Embryonic facial prominence (tissue), 1 donor: ENCODE measurements at regions not wholly inside any gene's neighbourhood (a gene's known extent, or its start where the extent isn't known, plus 50 kb on each side); places are given as distances from the start of the nearest gene placed in this dataset.

Experiments
- DNase-seq: peaks from one replicate; pipeline ENCODE4 v3.0.0-alpha.2; 2016; ENCODE audit errors: extremely low spot score

DNA sequence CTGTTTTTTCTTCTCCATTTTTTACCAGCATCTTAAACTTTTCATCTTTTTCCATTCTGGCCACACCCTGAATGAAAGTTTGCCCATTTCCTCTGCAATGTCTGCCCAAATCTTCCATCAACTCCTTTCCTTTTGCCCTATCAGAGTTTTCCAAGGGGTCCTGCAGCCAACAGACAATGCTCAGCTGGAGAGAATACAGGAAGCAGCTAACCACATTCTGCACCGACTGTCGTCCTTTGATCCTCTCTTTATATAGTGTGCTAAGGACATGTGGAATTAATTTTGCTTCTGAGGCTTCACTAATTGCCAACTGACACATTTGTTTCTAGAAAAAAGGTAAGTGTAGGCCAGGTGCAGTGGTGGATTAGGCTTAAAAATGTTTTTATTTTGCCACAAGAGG, 50.5 kb upstream of the DLX2 start:
- DNase-seq, result no peak

DNA sequence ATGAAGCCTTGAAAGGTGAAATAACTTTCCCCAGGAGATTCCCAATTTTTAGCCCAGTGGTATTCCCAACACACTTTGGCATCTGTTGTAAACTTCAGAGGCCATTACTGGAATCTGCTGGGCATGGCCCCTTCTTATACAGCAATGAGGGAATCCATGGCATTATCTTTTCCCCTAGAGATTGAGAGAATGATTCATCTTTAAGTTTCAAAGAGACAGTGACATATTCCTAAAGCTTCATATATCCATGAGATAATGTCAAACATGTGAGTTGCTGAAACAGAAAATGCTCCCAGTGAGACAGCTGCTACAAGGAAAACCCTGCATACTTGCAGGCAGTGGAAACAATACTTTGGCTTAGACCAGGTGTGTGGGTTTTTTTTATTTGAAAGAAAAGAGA, 51.1 kb upstream of the DLX2 start:
- no peak for DNase-seq

DNA sequence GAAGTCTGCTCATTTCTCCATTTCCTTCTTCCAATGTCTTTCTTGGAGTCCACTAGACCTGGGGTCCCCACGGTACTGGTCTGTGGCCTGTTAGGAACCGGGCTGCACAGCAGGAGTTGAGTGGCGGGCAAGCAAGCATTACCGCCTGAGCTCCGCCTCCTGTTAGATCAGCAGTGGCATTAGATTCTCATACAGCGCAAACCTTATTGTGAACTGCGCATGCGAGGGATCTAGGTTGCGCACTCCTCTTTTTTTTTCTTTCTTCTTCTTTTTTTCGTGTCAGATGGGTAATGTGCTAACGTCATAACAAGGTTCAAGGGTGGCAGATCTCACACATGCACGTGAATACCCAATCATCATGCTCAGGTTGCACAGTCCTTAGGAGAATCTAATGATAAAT, 53.1 kb upstream of the DLX2 start:
- DNase-seq, result no peak

DNA sequence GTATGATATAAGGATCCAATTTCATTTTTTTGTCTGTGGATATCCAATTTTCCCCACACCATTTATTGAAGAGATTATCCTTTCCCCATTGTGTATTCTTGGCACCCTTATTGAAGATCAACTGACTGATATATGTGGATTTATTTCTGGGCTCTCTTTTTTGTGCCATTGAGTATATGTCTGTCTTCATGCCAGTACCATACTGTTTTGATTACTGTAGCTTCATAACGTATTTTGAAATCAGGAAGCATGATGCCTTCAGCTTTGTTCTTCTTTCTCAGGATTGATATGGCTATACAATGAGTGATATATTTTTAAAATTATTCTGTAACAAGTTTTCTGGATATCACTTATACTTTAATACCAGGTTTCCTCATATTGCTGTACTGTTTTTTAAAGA, 58.1 kb upstream of the DLX2 start:
- DNase-seq, result no peak

DNA sequence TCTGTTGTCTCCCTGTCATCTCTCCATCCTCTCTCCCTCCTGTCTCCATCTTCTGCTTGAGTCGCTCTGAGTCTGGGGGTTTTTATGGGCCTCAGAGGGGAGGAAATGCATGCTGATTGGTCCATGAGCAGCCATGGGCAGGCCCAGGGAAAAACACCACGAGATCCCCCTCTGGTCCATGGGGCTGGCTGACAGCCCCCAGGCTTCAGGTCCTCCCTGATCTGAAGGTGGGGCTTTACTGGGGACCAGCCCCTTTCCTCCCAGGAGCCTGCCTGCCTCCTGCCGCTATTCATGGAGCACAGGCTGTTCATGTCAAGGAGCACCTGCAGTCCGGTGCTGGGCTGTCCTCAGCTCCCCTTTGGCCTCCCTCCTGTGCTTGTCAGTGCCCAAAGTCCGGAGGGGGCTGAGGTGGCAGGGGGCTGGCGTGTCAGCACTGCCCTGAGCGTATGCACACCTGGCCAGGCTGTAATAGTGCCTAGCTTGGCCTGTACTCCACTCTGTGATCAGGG, 59.6 kb upstream of the DLX2 start:
- no peak for DNase-seq

DNA sequence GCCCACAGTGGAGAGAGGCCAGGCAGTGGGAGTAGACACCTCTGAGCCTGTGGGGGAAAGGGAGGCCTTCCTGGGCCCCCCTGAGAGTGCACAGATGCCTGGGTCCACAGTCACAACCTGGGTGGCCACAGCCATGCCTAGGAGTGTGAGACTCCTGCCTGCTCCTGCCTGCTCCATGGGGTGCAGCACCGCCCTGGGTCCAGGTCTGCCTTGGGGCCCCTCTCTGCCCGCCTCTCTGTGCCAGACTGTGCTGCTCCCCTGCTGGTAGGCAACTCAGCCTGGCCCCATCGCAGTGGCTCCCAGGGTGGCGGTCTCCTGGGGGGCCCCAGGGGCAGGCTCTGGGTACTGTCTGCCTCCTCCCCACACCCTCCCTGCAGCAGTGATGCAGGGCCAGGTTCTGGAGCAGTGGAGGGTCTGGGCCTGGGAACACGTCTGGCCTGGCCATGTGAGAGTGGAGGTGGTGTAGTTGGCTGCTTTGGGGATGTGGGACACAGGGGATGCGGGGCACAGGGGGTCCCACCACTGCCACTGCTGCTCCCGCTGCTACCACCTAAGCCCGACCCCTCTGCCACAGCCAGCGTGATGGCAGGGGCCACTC, 60.1 kb upstream of the DLX2 start:
- DNase-seq, result no peak

DNA sequence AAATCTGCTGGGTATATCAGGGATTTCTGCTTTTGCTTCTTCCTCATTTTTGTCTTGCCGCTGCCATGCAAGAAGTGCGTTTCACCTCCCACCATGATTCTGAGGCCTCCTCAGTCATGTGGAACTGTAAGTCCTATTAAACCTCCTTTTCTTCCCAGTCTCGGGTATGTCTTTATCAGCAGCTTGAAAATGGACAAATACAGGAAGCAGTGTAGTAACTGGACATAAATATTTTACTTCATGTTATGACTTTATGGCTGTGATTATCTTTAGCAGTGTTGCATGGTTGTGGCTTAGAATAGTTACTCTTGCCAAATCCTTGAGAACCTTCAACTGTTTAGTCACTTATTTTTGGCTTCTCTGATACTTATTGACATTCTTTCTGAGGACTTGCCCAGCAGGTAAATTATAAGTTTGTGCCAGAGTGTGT, 66.2 kb upstream of the DLX2 start:
- no peak for DNase-seq

DNA sequence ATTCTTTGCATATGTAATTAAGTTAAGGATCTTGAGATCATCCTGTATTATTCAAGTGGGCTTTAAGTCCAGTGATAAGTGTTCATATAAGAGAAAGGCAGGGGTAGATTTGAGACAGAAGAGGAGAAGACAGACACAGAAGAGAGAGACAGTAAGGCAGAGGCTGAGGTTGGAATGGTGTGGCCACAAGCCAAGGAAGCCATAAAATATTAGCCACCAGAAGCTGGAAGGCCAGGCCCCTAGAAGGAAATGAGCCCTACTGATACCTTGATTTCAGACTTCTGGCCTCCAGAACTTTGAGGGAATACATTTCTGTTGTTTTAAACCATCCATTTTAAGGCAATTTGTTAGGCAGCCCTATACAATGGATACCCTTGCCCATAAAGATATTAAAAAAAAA, 66.9 kb upstream of the DLX2 start:
- no peak for DNase-seq

DNA sequence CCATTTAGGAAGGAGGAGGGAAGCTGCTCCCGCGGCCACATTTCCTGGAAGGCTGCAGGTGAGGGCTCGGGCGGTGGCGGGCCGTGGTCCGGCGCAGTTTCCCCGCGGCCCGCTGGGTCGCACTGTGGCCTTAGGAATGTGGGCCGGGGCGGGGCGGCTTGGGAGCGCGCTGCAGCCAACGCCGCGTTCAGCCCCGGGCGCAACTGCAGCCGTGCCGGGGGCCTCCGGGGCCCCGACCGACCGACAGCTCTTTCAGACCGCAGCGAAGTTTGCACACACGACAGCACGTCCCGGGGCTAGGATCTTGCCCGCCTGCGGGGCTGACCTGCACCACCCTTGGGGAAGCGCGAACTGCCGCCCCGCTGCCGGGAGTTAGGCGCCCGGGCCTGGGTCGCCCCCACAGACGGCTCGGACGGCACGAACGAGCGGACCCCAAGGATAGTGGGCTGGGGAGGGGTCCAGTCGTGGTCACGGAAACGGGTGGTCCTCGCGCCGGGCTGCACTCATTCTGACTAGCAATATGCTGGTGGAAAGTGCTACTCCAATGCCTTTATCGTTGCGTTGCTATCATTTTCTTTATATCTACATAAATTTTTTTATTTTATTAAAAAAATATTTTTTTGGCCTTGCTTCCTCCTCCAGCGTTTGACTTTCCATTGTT, 69.9 kb upstream of the DLX2 start:
- no peak for DNase-seq

DNA sequence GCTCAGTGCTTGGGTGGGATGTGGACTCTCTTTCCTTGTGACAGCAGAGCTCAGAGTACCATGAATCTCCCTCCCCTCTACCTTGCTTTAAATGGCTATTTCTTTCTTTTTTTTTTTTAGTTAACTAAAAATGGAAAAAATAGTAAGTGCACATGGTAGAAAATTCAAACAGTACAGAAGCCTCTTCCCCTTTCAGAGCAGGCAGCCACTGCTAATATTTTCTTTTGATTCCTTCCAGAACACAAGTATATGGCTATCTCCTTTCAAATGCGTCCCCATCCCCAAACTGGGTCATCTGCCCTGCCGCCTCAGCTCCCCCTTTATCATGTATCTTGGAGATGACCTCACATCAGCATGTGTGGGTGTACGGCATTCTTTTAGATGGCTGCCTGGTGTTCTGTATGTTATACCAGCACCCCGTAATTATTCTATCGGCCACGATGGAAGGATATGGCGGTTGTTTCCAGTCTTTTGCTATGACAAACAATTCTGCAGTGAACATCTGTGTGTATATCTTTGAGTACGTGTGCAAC, 70.5 kb upstream of the DLX2 start:
- DNase-seq, result no peak

DNA sequence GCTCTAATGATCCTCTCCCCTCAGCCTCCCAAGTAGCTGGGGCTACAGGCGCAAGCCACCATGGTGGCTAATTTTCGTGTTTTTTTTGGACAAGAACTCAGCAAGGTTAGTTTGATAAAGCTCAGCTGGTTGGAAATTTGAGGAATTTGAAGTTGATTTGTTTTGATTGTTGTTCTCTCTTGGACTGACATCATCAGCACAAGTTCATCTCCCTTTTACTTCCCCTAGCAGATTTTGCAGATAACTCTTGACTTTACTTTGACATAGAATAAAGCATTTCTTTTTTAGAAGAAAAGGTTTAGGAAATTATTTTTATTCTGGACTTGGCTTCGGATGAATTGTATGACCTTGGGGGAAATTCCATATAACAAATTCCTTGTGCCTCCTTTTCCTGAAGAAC, 74.9 kb upstream of the DLX2 start:
- no peak for DNase-seq

DNA sequence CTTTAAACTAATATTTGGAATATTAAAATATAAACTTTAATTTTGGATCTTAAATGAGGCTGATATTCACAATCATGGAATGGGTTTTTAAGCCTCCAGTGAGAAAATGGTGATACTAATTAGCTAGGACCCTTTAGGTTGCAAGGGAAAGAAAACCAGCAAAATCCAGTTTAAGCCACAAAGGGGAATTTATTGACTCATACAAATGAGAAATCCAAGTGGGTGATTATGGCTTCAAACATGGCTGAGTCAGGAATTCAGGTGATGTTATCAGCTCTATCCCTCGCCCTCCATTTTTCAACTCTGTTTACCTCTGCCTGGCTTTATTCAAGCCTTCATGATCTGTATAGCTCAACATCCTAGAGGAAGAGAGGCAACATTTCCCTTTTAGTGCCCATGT, 75.3 kb upstream of the DLX2 start:
- DNase-seq, result no peak

DNA sequence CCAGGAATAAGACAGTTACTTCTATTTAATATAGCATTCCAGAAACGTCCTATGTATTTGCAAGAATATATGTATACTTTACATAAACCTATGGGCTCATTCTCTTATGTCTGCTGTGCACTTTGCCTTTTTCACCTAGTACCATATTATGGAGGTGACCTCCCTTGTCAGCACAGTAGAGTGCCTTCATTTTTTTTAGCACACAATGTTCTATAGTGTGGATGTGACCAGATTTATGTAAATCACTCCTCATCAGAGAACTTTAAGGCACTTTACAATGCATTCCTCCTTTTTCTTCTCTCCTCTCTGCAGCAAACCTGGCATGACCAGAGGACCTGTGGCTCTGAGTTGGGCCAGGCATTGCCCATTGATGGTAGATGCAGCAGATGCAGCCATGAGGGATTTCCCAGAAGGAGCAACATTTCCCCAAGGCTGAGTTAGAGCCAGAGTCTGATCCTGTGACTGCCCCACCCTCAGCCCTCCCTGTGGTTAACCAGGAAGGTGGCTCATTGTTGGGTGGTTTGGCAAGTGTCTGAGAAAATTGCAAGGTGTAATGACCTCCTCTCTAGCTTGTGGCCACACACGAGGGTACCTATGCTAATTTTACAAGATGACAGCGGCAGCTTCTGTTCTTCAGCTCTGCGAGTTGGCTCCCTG, 76.5 kb upstream of the DLX2 start:
- no peak for DNase-seq

DNA sequence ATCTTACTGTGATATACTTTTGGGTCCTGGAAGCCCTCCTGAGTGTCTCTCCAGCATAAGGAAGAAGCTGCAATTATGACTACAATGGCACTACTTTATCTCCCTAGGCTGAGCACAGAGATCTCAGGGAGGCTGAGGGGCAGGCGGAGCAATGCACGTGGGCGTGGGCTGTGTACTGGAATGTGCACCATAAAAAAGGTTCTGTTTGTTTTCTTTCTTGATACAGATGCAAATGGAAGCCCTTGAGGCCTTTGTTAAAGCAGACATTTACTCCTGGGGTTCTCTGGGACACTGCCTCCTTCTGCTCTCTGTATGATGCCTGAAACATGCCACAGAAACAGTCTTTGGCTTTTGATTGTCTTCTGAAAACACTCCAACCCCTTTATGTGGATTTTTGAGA, 79.1 kb upstream of the DLX2 start:
- DNase-seq, result no peak

DNA sequence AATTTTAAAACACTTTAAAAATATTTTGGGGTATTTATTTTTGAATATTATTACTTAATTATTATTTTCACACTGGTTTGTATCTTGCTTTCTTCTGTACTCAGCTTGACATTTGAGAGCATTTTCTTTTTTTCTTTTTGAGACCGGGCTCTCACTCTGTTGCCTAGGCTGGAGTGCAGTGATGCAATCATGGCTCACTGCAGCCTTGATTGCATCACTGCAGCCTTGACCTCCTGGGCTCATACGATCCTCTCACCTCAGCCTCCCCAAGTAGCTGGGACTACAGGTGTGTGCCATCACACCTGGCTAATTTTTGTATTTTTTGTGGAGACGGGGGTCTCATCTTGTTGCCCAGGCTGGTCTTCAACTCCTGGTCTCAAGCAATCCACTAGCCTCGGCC, 79.9 kb upstream of the DLX2 start:
- DNase-seq, result no peak

DNA sequence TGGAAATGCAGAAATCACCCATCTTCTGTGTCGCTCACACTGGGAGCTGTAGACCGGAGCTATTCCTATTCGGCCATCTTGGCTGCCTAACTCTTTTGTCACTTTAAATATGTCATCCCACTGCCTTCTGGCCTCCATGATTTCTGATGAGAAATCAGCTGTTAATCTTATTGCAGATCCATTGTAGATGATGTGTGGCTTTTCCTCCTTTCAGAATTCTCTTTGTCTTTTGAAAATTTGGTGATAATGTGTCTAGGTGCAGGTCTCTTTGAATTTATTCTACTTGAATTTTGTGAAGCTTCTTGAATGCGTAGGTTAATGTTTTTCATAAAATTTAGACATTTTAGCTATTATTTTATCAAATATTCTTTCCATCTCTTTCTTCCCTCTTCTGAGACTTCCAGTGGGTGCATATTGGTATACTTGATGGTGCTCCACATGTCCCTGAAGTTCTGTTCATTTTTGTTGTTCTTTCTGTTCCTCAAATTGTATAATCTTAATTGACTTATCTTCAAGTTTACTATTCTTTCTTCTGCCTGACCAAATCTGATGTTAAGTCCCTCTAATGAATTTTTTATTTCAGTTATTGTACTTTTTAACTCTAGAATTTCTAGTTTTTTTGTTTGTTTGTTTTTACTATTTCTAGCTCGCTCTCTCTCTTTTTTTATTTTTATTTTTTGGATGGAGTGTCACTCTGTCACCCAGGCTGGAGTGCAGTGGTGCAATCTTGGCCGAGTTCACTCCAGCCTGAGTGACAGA, 90.8 kb upstream of the DLX2 start:
- DNase-seq, result no peak

DNA sequence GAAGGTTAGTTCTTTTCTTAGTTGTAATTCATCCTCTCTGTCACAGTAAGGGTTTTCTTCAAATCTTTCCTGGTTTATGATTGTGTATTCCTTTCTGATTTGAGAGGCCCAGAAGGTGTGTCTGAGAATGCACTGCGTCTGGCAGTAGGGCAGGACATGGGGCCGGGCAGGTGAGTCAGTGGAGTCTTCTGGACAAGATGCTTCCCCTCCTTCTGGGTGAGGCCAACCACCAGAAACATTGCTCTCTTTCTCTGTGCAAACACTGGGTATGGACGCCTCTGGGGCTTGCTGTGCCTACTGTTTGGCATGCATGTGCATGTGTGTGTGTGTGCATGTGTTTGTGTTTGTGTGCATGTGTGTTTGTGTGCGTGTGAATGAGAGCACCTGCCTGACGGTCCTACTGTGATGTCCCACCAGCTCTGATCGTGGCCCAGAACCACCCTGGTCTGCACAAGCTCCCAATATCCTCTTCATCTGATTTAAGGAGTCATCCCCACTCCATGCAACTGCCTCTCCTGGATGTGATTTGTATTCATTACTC, 93.2 kb upstream of the DLX2 start:
- DNase-seq, result no peak

DNA sequence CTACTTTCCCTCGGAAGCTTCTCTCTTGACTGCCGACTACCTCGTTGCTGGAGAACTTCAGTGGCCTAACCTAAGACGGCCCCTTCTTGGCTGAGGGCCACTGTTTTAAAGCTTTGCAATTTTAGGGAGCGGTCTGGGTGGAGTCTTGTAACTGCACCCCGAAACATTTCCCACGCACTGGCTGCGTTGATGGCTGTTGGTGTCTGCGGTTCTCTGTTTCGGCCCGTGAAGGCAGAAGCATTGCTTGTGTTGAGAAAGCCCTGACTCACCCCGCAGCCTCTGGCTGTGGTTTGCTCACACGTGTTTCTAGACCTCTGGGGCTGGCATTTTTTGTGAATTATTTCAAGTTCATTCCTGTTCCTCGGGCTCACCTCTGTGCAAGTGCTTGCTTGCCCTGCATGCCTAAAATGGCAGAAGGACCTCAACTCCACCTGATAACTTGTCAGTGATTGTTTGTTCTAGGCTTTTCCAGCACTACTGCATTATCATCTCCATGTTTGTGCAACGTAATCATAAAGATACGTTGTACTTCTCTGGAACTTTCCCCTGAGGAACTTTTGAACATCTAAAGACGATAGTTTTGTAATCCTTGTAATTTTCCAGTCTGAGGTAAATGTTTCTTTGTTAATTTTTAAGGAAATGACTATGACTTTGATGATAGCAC, 94.2 kb upstream of the DLX2 start:
- peak; percentile 22 for DNase-seq

DNA sequence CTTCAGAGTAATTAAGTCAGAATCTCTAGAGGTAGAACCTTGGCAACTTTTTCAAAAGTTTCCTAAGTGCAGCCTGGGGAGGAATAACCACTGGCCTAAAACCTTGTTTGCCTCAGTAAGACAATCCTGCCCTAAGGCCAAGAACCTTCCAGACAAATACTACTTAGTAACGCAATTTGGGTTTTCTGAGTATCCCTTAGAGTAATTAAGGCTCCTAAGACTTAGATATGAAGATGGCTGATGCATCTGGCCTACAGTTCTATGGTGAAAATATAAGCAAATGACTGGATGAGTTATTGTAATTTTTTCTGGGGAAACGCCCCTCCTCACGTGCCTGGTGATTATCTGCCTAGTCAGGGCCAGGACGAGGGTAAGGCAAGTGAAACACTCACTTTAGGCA, 95.7 kb upstream of the DLX2 start:
- no peak for DNase-seq

DNA sequence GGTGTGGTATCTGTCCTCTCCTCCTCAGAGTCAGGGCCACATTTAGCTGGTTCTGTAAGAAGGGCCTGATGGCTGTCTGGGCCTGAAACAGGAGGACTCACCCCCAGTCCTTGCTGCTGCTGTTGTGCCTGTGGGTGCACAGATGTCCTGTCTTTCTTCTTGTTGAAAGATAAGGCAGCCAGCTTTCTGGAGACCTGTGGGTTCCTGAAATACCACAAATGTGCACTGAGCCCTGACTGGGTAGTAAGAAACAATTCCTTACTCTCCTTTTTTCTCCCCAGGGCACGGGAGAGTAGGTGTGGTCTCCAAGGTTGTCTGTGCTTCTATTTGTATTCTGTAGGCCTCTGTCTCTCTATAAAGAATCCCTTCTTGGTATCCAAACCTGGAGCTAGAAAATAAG, 96.2 kb upstream of the DLX2 start:
- DNase-seq, result no peak

DNA sequence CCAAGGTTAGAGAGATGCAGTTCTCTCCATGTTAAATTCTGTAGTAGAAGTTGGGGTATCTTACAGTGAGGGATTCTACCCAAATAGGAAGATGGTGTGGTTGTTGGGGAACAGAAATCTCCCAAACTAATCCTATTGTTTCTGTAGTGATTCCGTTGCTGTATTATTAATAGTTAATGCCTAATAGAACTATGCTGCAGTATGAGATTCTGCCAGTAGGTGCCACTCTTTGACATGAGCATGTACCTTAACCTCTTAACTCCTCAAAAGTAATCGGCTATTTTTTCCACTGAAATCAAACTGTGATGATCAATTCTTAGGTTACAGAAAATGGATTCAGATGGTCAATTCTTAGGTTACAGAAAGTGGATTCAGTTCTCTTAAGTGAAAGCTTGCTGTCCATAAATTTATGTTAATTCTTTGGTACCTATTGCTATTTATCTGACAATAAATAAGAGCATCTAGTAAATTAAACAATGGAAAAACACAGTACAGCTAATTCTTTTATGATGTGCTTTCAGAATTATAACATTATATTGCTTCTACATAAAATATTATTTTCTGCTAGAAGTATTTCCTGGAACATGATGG, 97.9 kb upstream of the DLX2 start:
- DNase-seq, result no peak
